WTC11 (cell line): ENCODE measurements at regions not wholly inside any gene's neighbourhood (a gene's known extent, or its start where the extent isn't known, plus 50 kb on each side); places are given as distances from the start of the nearest gene placed in this dataset.

Experiments used
- ATAC-seq: fragments of 200-7000 bp; cut with Tn5 transposase; 2 replicates; pipeline ENCODE4 v1.10.0; 2021; ENCODE audit warnings: mild to moderate bottlenecking, moderate library complexity
- CTCF ChIA-PET: fragments of 300-600 bp; sonication (Branson Sonifier 250); formaldehyde crosslinking; loops from one replicate; lab custom pipeline; 2021; ENCODE audit warnings: antibody characterized with exemption; lab: Charles Lee
- POLR2A ChIA-PET: fragments of 350-600 bp; sonication (Branson Sonifier 250); formaldehyde crosslinking; loops from one replicate; lab custom pipeline; 2021; ENCODE audit warnings: antibody characterized with exemption; lab: Charles Lee
- DNase-seq: peaks from one replicate; pipeline ENCODE4 v3.0.0; 2021; ENCODE audit warnings: low spot score
- H3K27ac Mint-ChIP-seq: 2 replicates; pipeline ENCODE4 v1.8.0; 2021; ENCODE audit warnings: mixed read lengths
- H3K27me3 Mint-ChIP-seq: 2 replicates; pipeline ENCODE4 v1.8.0; 2021; ENCODE audit warnings: low read depth, mild to moderate bottlenecking, moderate library complexity, mixed read lengths
- H3K36me3 Mint-ChIP-seq: 2 replicates; pipeline ENCODE4 v1.8.0; 2021; ENCODE audit warnings: mixed read lengths
- H3K4me1 Mint-ChIP-seq: 2 replicates; pipeline ENCODE4 v1.8.0; 2022; ENCODE audit warnings: mixed read lengths
- H3K4me3 Mint-ChIP-seq: 2 replicates; pipeline ENCODE4 v1.8.0; 2021; ENCODE audit warnings: mild to moderate bottlenecking, moderate library complexity, mixed read lengths
- H3K9me3 Mint-ChIP-seq: 2 replicates; pipeline ENCODE4 v1.8.0; 2021; ENCODE audit warnings: mixed read lengths
- CREM ChIP-seq: sonication (generic); formaldehyde crosslinking; IDR thresholded peaks from 2 replicates; pipeline ENCODE4 v1.8.1; 2022; ENCODE audit warnings: mild to moderate bottlenecking, missing genetic modification reagents, moderate library complexity
- EMX1 ChIP-seq: fragments of 250-450 bp; sonication (Bioruptor Pico); IDR thresholded peaks from 2 replicates; pipeline ENCODE4 v1.8.0; 2021; ENCODE audit warnings: mild to moderate bottlenecking
- FOXJ3 ChIP-seq: sonication (generic); formaldehyde crosslinking; IDR thresholded peaks from 2 replicates; pipeline ENCODE4 v1.9.0; 2021; ENCODE audit warnings: missing genetic modification reagents, mild to moderate bottlenecking, borderline replicate concordance
- FOXK1 ChIP-seq: sonication (generic); formaldehyde crosslinking; IDR thresholded peaks from 2 replicates; pipeline ENCODE4 v1.8.0; 2022; ENCODE audit warnings: mild to moderate bottlenecking, moderate library complexity, missing genetic modification reagents
- GABPB1 ChIP-seq: sonication (generic); formaldehyde crosslinking; IDR thresholded peaks from 2 replicates; pipeline ENCODE4 v1.8.1; 2023; ENCODE audit warnings: mild to moderate bottlenecking, missing genetic modification reagents
- HMGXB4 ChIP-seq: sonication (generic); formaldehyde crosslinking; IDR thresholded peaks from 2 replicates; pipeline ENCODE4 v1.8.1; 2023; ENCODE audit warnings: mild to moderate bottlenecking, moderate library complexity, missing genetic modification reagents
- MYBL2 ChIP-seq: sonication (generic); formaldehyde crosslinking; IDR thresholded peaks from 2 replicates; pipeline ENCODE4 v1.8.1; 2023; ENCODE audit warnings: mild to moderate bottlenecking, moderate library complexity, missing genetic modification reagents
- NFE2L1 ChIP-seq: sonication (generic); formaldehyde crosslinking; IDR thresholded peaks from 2 replicates; pipeline ENCODE4 v1.8.1; 2023; ENCODE audit warnings: missing genetic modification reagents
- NFYB ChIP-seq: sonication (generic); formaldehyde crosslinking; conservative IDR thresholded peaks from 2 replicates; pipeline ENCODE4 v1.8.0; 2022; ENCODE audit warnings: low read depth, missing genetic modification reagents
- NR1H2 ChIP-seq: sonication (generic); formaldehyde crosslinking; IDR thresholded peaks from 2 replicates; pipeline ENCODE4 v1.9.0; 2021; ENCODE audit warnings: mild to moderate bottlenecking, moderate library complexity, missing genetic modification reagents
- PRDM15 ChIP-seq: sonication (generic); formaldehyde crosslinking; IDR thresholded peaks from 2 replicates; pipeline ENCODE4 v1.8.0; 2022; ENCODE audit warnings: missing genetic modification reagents
- TCF7 ChIP-seq: sonication (generic); formaldehyde crosslinking; IDR thresholded peaks from 2 replicates; pipeline ENCODE4 v1.8.0; 2022; ENCODE audit warnings: mild to moderate bottlenecking, low read depth, missing genetic modification reagents, moderate library complexity
- ZBTB21 ChIP-seq: sonication (generic); formaldehyde crosslinking; IDR thresholded peaks from 2 replicates; pipeline ENCODE4 v1.8.1; 2023; ENCODE audit warnings: mild to moderate bottlenecking, missing genetic modification reagents, borderline replicate concordance
- ZMAT4 ChIP-seq: fragments of 250-450 bp; sonication (Bioruptor Pico); IDR thresholded peaks from 2 replicates; pipeline ENCODE4 v1.9.0; 2021; ENCODE audit warnings: mild to moderate bottlenecking
- ZNF121 ChIP-seq: sonication (generic); formaldehyde crosslinking; IDR thresholded peaks from 2 replicates; pipeline ENCODE4 v1.8.0; 2023; ENCODE audit warnings: missing genetic modification reagents
- ZNF396 ChIP-seq: fragments of 250-450 bp; sonication (Bioruptor Pico); IDR thresholded peaks from 2 replicates; pipeline ENCODE4 v1.8.0; 2021; ENCODE audit warnings: mild to moderate bottlenecking, moderate library complexity, borderline replicate concordance
- ZNF423 ChIP-seq: fragments of 250-450 bp; sonication (Bioruptor Pico); IDR thresholded peaks from 2 replicates; pipeline ENCODE4 v2.1.2; 2022; ENCODE audit warnings: mild to moderate bottlenecking, moderate library complexity
- ZNF671 ChIP-seq: fragments of 250-450 bp; sonication (Bioruptor Pico); IDR thresholded peaks from 2 replicates; pipeline ENCODE4 v1.8.0; 2021; ENCODE audit warnings: mild to moderate bottlenecking
- TF ChIP-seq, protein P1 (sequence below): fragments of 250-450 bp; sonication (Bioruptor Pico); IDR thresholded peaks from 2 replicates; pipeline ENCODE4 v2.1.2; 2022; ENCODE audit warnings: mild to moderate bottlenecking, moderate library complexity
- TF ChIP-seq, protein P2 (sequence below): fragments of 250-450 bp; sonication (Bioruptor Pico); IDR thresholded peaks from 2 replicates; pipeline ENCODE4 v1.9.0; 2021; ENCODE audit warnings: mild to moderate bottlenecking, borderline replicate concordance
- TF ChIP-seq, protein P3 (sequence below): fragments of 250-450 bp; sonication (Bioruptor Pico); IDR thresholded peaks from 2 replicates; pipeline ENCODE4 v1.9.0; 2021; ENCODE audit warnings: mild to moderate bottlenecking

DNA sequence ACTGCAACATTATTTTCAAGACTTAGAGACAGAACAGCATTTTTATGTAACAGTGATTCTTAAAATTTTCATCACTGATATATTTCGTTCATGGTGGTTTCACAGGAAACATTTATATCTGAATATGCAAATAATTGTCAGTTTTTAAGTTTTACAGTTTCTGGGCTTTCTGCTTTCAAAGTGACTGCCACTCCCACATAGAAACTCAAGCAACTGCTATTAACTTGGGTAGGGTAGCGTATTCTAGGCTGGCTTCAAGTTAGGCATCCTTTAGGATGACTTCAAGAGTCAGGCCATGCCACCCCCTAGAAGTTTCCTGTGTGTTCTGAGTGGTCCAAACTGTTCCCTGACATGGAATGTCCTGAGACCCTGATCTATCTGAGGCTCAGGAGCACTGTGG is 123.6 kb upstream of the TSPAN8 start:
- ATAC-seq (no peak), DNase-seq (no peak)
- Mint-ChIP-seq H3K4me3 (no peak overlapping the region), H3K9me3 (peaks cover 12% of the 10 kb centered on the region), H3K36me3 (no peaks in the 10 kb centered on the region), H3K27ac (0 out of 2 replicates have a peak overlapping the region, but pooled peaks have one; percentile 34), H3K27me3 (no peaks in the 10 kb centered on the region), H3K4me1 (peaks cover 11% of the 10 kb centered on the region)
- no peak for TF ChIP-seq ZMAT4 (CRISPR knock-in tag)
- no peak for TF ChIP-seq ZNF396
- TF ChIP-seq, protein P1, sequence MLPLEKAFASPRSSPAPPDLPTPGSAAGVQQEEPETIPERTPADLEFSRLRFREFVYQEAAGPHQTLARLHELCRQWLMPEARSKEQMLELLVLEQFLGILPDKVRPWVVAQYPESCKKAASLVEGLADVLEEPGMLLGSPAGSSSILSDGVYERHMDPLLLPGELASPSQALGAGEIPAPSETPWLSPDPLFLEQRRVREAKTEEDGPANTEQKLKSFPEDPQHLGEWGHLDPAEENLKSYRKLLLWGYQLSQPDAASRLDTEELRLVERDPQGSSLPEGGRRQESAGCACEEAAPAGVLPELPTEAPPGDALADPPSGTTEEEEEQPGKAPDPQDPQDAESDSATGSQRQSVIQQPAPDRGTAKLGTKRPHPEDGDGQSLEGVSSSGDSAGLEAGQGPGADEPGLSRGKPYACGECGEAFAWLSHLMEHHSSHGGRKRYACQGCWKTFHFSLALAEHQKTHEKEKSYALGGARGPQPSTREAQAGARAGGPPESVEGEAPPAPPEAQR = no peak
- TF ChIP-seq HMGXB4 = no peak
- TF ChIP-seq FOXJ3 (CRISPR knock-in tag) = no peak
- TF ChIP-seq, protein P2, sequence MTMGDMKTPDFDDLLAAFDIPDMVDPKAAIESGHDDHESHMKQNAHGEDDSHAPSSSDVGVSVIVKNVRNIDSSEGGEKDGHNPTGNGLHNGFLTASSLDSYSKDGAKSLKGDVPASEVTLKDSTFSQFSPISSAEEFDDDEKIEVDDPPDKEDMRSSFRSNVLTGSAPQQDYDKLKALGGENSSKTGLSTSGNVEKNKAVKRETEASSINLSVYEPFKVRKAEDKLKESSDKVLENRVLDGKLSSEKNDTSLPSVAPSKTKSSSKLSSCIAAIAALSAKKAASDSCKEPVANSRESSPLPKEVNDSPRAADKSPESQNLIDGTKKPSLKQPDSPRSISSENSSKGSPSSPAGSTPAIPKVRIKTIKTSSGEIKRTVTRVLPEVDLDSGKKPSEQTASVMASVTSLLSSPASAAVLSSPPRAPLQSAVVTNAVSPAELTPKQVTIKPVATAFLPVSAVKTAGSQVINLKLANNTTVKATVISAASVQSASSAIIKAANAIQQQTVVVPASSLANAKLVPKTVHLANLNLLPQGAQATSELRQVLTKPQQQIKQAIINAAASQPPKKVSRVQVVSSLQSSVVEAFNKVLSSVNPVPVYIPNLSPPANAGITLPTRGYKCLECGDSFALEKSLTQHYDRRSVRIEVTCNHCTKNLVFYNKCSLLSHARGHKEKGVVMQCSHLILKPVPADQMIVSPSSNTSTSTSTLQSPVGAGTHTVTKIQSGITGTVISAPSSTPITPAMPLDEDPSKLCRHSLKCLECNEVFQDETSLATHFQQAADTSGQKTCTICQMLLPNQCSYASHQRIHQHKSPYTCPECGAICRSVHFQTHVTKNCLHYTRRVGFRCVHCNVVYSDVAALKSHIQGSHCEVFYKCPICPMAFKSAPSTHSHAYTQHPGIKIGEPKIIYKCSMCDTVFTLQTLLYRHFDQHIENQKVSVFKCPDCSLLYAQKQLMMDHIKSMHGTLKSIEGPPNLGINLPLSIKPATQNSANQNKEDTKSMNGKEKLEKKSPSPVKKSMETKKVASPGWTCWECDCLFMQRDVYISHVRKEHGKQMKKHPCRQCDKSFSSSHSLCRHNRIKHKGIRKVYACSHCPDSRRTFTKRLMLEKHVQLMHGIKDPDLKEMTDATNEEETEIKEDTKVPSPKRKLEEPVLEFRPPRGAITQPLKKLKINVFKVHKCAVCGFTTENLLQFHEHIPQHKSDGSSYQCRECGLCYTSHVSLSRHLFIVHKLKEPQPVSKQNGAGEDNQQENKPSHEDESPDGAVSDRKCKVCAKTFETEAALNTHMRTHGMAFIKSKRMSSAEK (CRISPR knock-in tag) = no peak
- TF ChIP-seq GABPB1 = no peak
- TF ChIP-seq PRDM15 (CRISPR knock-in tag) = no peak
- TF ChIP-seq ZNF121 (CRISPR knock-in tag) = no peak
- TF ChIP-seq NR1H2 = no peak
- ChIA-PET CTCF (no interaction called here), POLR2A (no interaction called here)

DNA sequence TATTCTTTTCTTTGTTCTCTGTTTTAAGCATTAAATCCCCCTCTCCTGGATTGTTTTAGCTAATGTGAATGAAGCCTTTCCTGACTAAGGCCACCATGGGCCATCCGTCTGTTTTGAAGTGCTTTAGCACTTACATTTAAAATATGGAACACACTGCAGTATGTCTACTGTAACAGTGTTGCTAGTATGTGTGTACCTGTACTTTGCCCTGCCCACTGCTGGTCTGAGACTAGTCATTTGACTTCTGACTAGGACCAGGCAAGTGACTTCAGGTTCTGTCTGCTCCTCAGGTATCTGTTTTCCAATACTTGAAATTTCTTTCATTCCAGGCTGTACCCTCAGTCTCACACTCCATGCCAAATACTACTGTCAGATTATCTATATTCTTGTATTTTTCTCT is 120.1 kb upstream of the TSPAN8 start:
- Mint-ChIP-seq H3K27ac (no peak overlapping the region), H3K36me3 (no peaks in the 10 kb centered on the region), H3K4me3 (no peak overlapping the region), H3K4me1 (peaks cover 11% of the 10 kb centered on the region), H3K27me3 (no peaks in the 10 kb centered on the region), H3K9me3 (no peaks in the 10 kb centered on the region)
- ATAC-seq = no peak
- ChIA-PET POLR2A (no interaction called here), CTCF (no interaction called here)
- DNase-seq = no peak
- TF ChIP-seq MYBL2 (CRISPR knock-in tag) (no peak), FOXK1 (CRISPR knock-in tag) (no peak), CREM (CRISPR knock-in tag) (no peak), ZBTB21 (CRISPR knock-in tag) (no peak), NFE2L1 (CRISPR knock-in tag) (no peak), TCF7 (no peak), ZNF423 (CRISPR knock-in tag) (no peak), EMX1 (CRISPR knock-in tag) (no peak), NFYB (CRISPR knock-in tag) (no peak), ZNF671 (CRISPR knock-in tag) (no peak), HMGXB4 (no peak)
- TF ChIP-seq, protein P3, sequence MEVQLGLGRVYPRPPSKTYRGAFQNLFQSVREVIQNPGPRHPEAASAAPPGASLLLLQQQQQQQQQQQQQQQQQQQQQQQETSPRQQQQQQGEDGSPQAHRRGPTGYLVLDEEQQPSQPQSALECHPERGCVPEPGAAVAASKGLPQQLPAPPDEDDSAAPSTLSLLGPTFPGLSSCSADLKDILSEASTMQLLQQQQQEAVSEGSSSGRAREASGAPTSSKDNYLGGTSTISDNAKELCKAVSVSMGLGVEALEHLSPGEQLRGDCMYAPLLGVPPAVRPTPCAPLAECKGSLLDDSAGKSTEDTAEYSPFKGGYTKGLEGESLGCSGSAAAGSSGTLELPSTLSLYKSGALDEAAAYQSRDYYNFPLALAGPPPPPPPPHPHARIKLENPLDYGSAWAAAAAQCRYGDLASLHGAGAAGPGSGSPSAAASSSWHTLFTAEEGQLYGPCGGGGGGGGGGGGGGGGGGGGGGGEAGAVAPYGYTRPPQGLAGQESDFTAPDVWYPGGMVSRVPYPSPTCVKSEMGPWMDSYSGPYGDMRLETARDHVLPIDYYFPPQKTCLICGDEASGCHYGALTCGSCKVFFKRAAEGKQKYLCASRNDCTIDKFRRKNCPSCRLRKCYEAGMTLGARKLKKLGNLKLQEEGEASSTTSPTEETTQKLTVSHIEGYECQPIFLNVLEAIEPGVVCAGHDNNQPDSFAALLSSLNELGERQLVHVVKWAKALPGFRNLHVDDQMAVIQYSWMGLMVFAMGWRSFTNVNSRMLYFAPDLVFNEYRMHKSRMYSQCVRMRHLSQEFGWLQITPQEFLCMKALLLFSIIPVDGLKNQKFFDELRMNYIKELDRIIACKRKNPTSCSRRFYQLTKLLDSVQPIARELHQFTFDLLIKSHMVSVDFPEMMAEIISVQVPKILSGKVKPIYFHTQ (CRISPR knock-in tag) = no peak
